Astrocyte (in vitro differentiated cells and primary cell): ENCODE measurements at regions not wholly inside any gene's neighbourhood (a gene's known extent, or its start where the extent isn't known, plus 50 kb on each side); places are given as distances from the start of the nearest gene placed in this dataset.

Experiments
- DNase-seq: peaks from one replicate; pipeline ENCODE4 v3.0.0-alpha.2; 2010; ENCODE audit warnings: low read depth
- FAIRE-seq: peaks from 2 replicates; lab custom pipeline; 2011; peaks lifted over from hg19 to GRCh38; lab: Jason Lieb, UNC
- H2AFZ ChIP-seq: 2 replicates; pipeline ENCODE4 v1.6.0; 2012; ENCODE audit warnings: low read depth, low read length, inconsistent platforms
- H3K27ac ChIP-seq: 2 replicates; pipeline ENCODE4 v1.5.1; 2011; ENCODE audit warnings: low read depth, low read length, inconsistent platforms
- H3K27me3 ChIP-seq: 2 replicates; pipeline ENCODE4 v1.6.0; 2011; ENCODE audit warnings: low read length, inconsistent platforms; ENCODE audit not compliant: insufficient read depth
- H3K36me3 ChIP-seq: 2 replicates; pipeline ENCODE4 v1.5.1; 2011; ENCODE audit warnings: low read length, inconsistent platforms; ENCODE audit not compliant: insufficient read depth
- H3K4me1 ChIP-seq: 2 replicates; pipeline ENCODE4 v1.5.1; 2011; ENCODE audit warnings: low read length, inconsistent platforms; ENCODE audit not compliant: insufficient read depth
- H3K4me2 ChIP-seq: 2 replicates; pipeline ENCODE4 v1.6.0; 2012; ENCODE audit warnings: low read length, inconsistent platforms
- H3K4me3 ChIP-seq: 2 replicates; pipeline ENCODE4 v1.5.1; 2011; ENCODE audit warnings: low read depth, mild to moderate bottlenecking, low read length, inconsistent platforms; ENCODE audit not compliant: insufficient read depth
- H3K79me2 ChIP-seq: 2 replicates; pipeline ENCODE4 v1.6.0; 2012; ENCODE audit warnings: mild to moderate bottlenecking, low read length, inconsistent platforms; ENCODE audit not compliant: insufficient read depth
- H3K9ac ChIP-seq: 2 replicates; pipeline ENCODE4 v1.6.0; 2012; ENCODE audit warnings: mild to moderate bottlenecking, low read length, inconsistent platforms
- H3K9me3 ChIP-seq: 2 replicates; pipeline ENCODE4 v1.5.1; 2012; ENCODE audit warnings: low read depth, mild to moderate bottlenecking, low read length, inconsistent platforms; ENCODE audit not compliant: insufficient read depth
- H4K20me1 ChIP-seq: 2 replicates; pipeline ENCODE4 v1.6.0; 2012; ENCODE audit warnings: low read length, inconsistent platforms; ENCODE audit not compliant: insufficient read depth
- H3K27ac Mint-ChIP-seq: one replicate; pipeline ENCODE4 v1.8.0; 2021; ENCODE audit warnings: mild to moderate bottlenecking, mixed read lengths; ENCODE audit not compliant: unreplicated experiment
- H3K27me3 Mint-ChIP-seq: one replicate; pipeline ENCODE4 v1.8.0; 2021; ENCODE audit warnings: low read depth, mixed read lengths; ENCODE audit not compliant: unreplicated experiment
- H3K36me3 Mint-ChIP-seq: one replicate; pipeline ENCODE4 v1.8.0; 2021; ENCODE audit warnings: low read depth, mixed read lengths; ENCODE audit not compliant: unreplicated experiment
- H3K4me1 Mint-ChIP-seq: one replicate; pipeline ENCODE4 v1.8.0; 2021; ENCODE audit warnings: low read depth, mixed read lengths; ENCODE audit not compliant: unreplicated experiment
- H3K4me3 Mint-ChIP-seq: one replicate; pipeline ENCODE4 v1.8.0; 2021; ENCODE audit warnings: mild to moderate bottlenecking, moderate library complexity, mixed read lengths; ENCODE audit not compliant: unreplicated experiment
- H3K9me3 Mint-ChIP-seq: one replicate; pipeline ENCODE4 v1.8.0; 2021; ENCODE audit warnings: mild to moderate bottlenecking, mixed read lengths; ENCODE audit not compliant: unreplicated experiment
- CTCF ChIP-seq: IDR thresholded peaks from 2 replicates; pipeline ENCODE4 v1.5.1; 2011; ENCODE audit warnings: low read depth, mild to moderate bottlenecking, inconsistent platforms, low read length, moderate library complexity; ENCODE audit not compliant: insufficient read depth
- EZH2 ChIP-seq: IDR thresholded peaks from 2 replicates; pipeline ENCODE4 v1.6.1; 2012; ENCODE audit warnings: mild to moderate bottlenecking, low read length, inconsistent platforms; ENCODE audit not compliant: insufficient read depth

- H3K9ac ChIP-seq = no peak overlapping the region
- no peak for FAIRE-seq
- no peaks in the 10 kb centered on the region for H3K27me3 ChIP-seq
- no peaks in the 10 kb centered on the region for H3K4me1 ChIP-seq
- no peaks in the 10 kb centered on the region for H3K36me3 ChIP-seq
- no peaks in the 10 kb centered on the region for H3K4me1 Mint-ChIP-seq
- H3K4me3 ChIP-seq = no peak overlapping the region
- no peaks in the 10 kb centered on the region for H3K36me3 Mint-ChIP-seq
- DNase-seq = no peak
- no peaks in the 10 kb centered on the region for H4K20me1 ChIP-seq
- H3K27ac Mint-ChIP-seq = no peak overlapping the region
- H3K4me2 ChIP-seq = no peak overlapping the region
- H3K9me3 ChIP-seq = peaks cover 3% of the 10 kb centered on the region
- TF ChIP-seq EZH2 = no peak
- no peak for TF ChIP-seq CTCF
- H2AFZ ChIP-seq = no peak overlapping the region
- H3K4me3 Mint-ChIP-seq = no peak overlapping the region
- H3K79me2 ChIP-seq = no peaks in the 10 kb centered on the region
- peaks cover 1% of the 10 kb centered on the region for H3K27me3 Mint-ChIP-seq
- no peak overlapping the region for H3K27ac ChIP-seq
- H3K9me3 Mint-ChIP-seq = no peaks in the 10 kb centered on the region
Observed at GRCh38 chr14:66311990-66312389, 174.2 kb upstream of the CCDC196 start.

GRCh38 chr14:66312451-66312850 lies 173.7 kb upstream of the CCDC196 start:
- no peaks in the 10 kb centered on the region for H3K4me1 ChIP-seq
- no peaks in the 10 kb centered on the region for H3K27me3 ChIP-seq
- Mint-ChIP-seq H3K9me3 (no peaks in the 10 kb centered on the region), H3K4me1 (no peaks in the 10 kb centered on the region), H3K36me3 (no peaks in the 10 kb centered on the region), H3K27ac (no peak overlapping the region), H3K27me3 (no peaks in the 10 kb centered on the region), H3K4me3 (no peak overlapping the region)
- no peak overlapping the region for H3K4me2 ChIP-seq
- no peak overlapping the region for H3K4me3 ChIP-seq
- H3K36me3 ChIP-seq = no peaks in the 10 kb centered on the region
- H4K20me1 ChIP-seq = no peaks in the 10 kb centered on the region
- peaks cover 3% of the 10 kb centered on the region for H3K9me3 ChIP-seq
- FAIRE-seq = no peak
- no peak for DNase-seq
- no peak overlapping the region for H2AFZ ChIP-seq
- H3K9ac ChIP-seq = no peak overlapping the region
- TF ChIP-seq EZH2 (no peak), CTCF (no peak)
- H3K27ac ChIP-seq = no peak overlapping the region
- H3K79me2 ChIP-seq = no peaks in the 10 kb centered on the region

GRCh38 chr14:66315098-66315497 lies 171.1 kb upstream of the CCDC196 start:
- DNase-seq (no peak), FAIRE-seq (no peak)
- Mint-ChIP-seq H3K36me3 (no peaks in the 10 kb centered on the region), H3K4me3 (no peak overlapping the region), H3K4me1 (no peaks in the 10 kb centered on the region), H3K27me3 (no peaks in the 10 kb centered on the region), H3K9me3 (peaks cover 2% of the 10 kb centered on the region), H3K27ac (no peak overlapping the region)
- peaks cover 3% of the 10 kb centered on the region for H3K9me3 ChIP-seq
- no peak overlapping the region for H3K9ac ChIP-seq
- no peaks in the 10 kb centered on the region for H3K27me3 ChIP-seq
- no peak overlapping the region for H3K27ac ChIP-seq
- no peak overlapping the region for H2AFZ ChIP-seq
- no peak for TF ChIP-seq CTCF
- no peak for TF ChIP-seq EZH2
- H3K79me2 ChIP-seq = no peaks in the 10 kb centered on the region
- no peak overlapping the region for H3K4me2 ChIP-seq
- no peak overlapping the region for H3K4me3 ChIP-seq
- H4K20me1 ChIP-seq = no peaks in the 10 kb centered on the region
- H3K4me1 ChIP-seq = no peaks in the 10 kb centered on the region
- no peaks in the 10 kb centered on the region for H3K36me3 ChIP-seq
